WTC11 (cell line): ENCODE measurements at regions not wholly inside any gene's neighbourhood (a gene's known extent, or its start where the extent isn't known, plus 50 kb on each side); places are given as distances from the start of the nearest gene placed in this dataset.

Experiments used
- ATAC-seq: fragments of 200-7000 bp; cut with Tn5 transposase; 2 replicates; pipeline ENCODE4 v1.10.0; 2021; ENCODE audit warnings: mild to moderate bottlenecking, moderate library complexity
- CTCF ChIA-PET: fragments of 300-600 bp; sonication (Branson Sonifier 250); formaldehyde crosslinking; loops from one replicate; lab custom pipeline; 2021; ENCODE audit warnings: antibody characterized with exemption; lab: Charles Lee
- POLR2A ChIA-PET: fragments of 350-600 bp; sonication (Branson Sonifier 250); formaldehyde crosslinking; loops from one replicate; lab custom pipeline; 2021; ENCODE audit warnings: antibody characterized with exemption; lab: Charles Lee
- DNase-seq: peaks from one replicate; pipeline ENCODE4 v3.0.0; 2021; ENCODE audit warnings: low spot score
- H3K27ac Mint-ChIP-seq: 2 replicates; pipeline ENCODE4 v1.8.0; 2021; ENCODE audit warnings: mixed read lengths
- H3K27me3 Mint-ChIP-seq: 2 replicates; pipeline ENCODE4 v1.8.0; 2021; ENCODE audit warnings: low read depth, mild to moderate bottlenecking, moderate library complexity, mixed read lengths
- H3K36me3 Mint-ChIP-seq: 2 replicates; pipeline ENCODE4 v1.8.0; 2021; ENCODE audit warnings: mixed read lengths
- H3K4me1 Mint-ChIP-seq: 2 replicates; pipeline ENCODE4 v1.8.0; 2022; ENCODE audit warnings: mixed read lengths
- H3K4me3 Mint-ChIP-seq: 2 replicates; pipeline ENCODE4 v1.8.0; 2021; ENCODE audit warnings: mild to moderate bottlenecking, moderate library complexity, mixed read lengths
- H3K9me3 Mint-ChIP-seq: 2 replicates; pipeline ENCODE4 v1.8.0; 2021; ENCODE audit warnings: mixed read lengths
- FOXK1 ChIP-seq: sonication (generic); formaldehyde crosslinking; IDR thresholded peaks from 2 replicates; pipeline ENCODE4 v1.8.0; 2022; ENCODE audit warnings: mild to moderate bottlenecking, moderate library complexity, missing genetic modification reagents
- NFATC4 ChIP-seq: fragments of 250-450 bp; sonication (Bioruptor Pico); IDR thresholded peaks from 2 replicates; pipeline ENCODE4 v1.9.0; 2021; ENCODE audit warnings: mild to moderate bottlenecking
- NR1H2 ChIP-seq: sonication (generic); formaldehyde crosslinking; IDR thresholded peaks from 2 replicates; pipeline ENCODE4 v1.9.0; 2021; ENCODE audit warnings: mild to moderate bottlenecking, moderate library complexity, missing genetic modification reagents
- NR3C1 ChIP-seq: sonication (generic); formaldehyde crosslinking; conservative IDR thresholded peaks from 2 replicates; pipeline ENCODE4 v1.8.1; 2023; ENCODE audit warnings: low read depth, mild to moderate bottlenecking, missing genetic modification reagents
- ZNF396 ChIP-seq: fragments of 250-450 bp; sonication (Bioruptor Pico); IDR thresholded peaks from 2 replicates; pipeline ENCODE4 v1.8.0; 2021; ENCODE audit warnings: mild to moderate bottlenecking, moderate library complexity, borderline replicate concordance
- TF ChIP-seq, protein P1 (sequence below): sonication (generic); formaldehyde crosslinking; IDR thresholded peaks from 2 replicates; pipeline ENCODE4 v1.8.1; 2023; ENCODE audit warnings: mild to moderate bottlenecking, moderate library complexity, missing genetic modification reagents
- TF ChIP-seq, protein P2 (sequence below): fragments of 200-600 bp; IDR thresholded peaks from 2 replicates; pipeline ENCODE4 v1.8.0; 2022; ENCODE audit warnings: antibody characterized with exemption
- TF ChIP-seq, protein P3 (sequence below): fragments of 250-450 bp; sonication (Bioruptor Pico); IDR thresholded peaks from 2 replicates; pipeline ENCODE4 v1.9.0; 2021; ENCODE audit warnings: moderate library complexity, mild to moderate bottlenecking, inconsistent platforms, borderline replicate concordance
- TF ChIP-seq, protein P4 (sequence below): sonication (generic); formaldehyde crosslinking; IDR thresholded peaks from 2 replicates; pipeline ENCODE4 v1.8.0; 2023; ENCODE audit warnings: missing genetic modification reagents, mild to moderate bottlenecking, borderline replicate concordance
- TF ChIP-seq, protein P5 (sequence below): sonication (generic); formaldehyde crosslinking; IDR thresholded peaks from 2 replicates; pipeline ENCODE4 v1.8.1; 2022; ENCODE audit warnings: missing genetic modification reagents, borderline replicate concordance

DNA sequence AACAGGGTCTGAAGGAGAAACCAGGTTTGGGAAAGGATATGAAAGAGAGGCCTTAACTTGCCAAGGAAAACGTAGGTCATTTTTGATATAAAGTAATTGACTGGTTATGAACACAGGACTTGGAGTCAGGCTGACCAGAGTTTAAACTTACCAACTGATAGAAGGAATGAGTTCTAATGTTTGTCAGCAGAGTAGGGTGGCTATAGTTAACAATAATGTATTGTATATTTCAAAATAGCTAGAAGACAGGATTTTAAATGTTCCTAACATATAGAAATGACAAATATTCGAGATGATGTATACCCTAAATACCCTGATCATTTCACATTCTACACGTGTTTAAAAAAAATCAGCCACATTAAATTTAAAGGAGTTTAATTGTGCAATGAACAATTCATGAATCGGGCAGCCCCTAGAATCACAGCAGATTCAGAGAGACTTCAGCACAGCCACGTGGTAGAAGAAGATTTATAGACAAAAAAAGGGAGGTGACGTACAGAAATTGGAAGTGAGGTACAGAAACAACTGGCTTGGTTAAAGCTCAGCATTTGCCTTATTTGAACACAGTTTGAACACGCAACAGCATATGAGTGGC is 52.5 kb upstream of the PLEKHG7 start:
- Mint-ChIP-seq H3K27me3 (no peaks in the 10 kb centered on the region), H3K27ac (peak overlapping the region; percentile 36; the same call in 1 of the 2 replicates), H3K36me3 (0 out of 2 replicates have a peak, but pooled peaks cover 2% of the 10 kb centered on the region), H3K9me3 (peaks cover 10% of the 10 kb centered on the region), H3K4me1 (peaks cover 31% of the 10 kb centered on the region), H3K4me3 (no peak overlapping the region)
- CTCF ChIA-PET = interaction anchor here (1.3 kb wide), 1 partner anchor 277 kb away, joined by 3 read pairs; no protein-coding TSS in a partner anchor
- POLR2A ChIA-PET = no interaction called here
- ATAC-seq (no peak), DNase-seq (no peak)
- TF ChIP-seq, protein P1, sequence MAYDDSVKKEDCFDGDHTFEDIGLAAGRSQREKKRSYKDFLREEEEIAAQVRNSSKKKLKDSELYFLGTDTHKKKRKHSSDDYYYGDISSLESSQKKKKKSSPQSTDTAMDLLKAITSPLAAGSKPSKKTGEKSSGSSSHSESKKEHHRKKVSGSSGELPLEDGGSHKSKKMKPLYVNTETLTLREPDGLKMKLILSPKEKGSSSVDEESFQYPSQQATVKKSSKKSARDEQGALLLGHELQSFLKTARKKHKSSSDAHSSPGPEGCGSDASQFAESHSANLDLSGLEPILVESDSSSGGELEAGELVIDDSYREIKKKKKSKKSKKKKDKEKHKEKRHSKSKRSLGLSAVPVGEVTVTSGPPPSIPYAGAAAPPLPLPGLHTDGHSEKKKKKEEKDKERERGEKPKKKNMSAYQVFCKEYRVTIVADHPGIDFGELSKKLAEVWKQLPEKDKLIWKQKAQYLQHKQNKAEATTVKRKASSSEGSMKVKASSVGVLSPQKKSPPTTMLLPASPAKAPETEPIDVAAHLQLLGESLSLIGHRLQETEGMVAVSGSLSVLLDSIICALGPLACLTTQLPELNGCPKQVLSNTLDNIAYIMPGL = no peak
- TF ChIP-seq, protein P2, sequence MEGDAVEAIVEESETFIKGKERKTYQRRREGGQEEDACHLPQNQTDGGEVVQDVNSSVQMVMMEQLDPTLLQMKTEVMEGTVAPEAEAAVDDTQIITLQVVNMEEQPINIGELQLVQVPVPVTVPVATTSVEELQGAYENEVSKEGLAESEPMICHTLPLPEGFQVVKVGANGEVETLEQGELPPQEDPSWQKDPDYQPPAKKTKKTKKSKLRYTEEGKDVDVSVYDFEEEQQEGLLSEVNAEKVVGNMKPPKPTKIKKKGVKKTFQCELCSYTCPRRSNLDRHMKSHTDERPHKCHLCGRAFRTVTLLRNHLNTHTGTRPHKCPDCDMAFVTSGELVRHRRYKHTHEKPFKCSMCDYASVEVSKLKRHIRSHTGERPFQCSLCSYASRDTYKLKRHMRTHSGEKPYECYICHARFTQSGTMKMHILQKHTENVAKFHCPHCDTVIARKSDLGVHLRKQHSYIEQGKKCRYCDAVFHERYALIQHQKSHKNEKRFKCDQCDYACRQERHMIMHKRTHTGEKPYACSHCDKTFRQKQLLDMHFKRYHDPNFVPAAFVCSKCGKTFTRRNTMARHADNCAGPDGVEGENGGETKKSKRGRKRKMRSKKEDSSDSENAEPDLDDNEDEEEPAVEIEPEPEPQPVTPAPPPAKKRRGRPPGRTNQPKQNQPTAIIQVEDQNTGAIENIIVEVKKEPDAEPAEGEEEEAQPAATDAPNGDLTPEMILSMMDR = no peak

DNA sequence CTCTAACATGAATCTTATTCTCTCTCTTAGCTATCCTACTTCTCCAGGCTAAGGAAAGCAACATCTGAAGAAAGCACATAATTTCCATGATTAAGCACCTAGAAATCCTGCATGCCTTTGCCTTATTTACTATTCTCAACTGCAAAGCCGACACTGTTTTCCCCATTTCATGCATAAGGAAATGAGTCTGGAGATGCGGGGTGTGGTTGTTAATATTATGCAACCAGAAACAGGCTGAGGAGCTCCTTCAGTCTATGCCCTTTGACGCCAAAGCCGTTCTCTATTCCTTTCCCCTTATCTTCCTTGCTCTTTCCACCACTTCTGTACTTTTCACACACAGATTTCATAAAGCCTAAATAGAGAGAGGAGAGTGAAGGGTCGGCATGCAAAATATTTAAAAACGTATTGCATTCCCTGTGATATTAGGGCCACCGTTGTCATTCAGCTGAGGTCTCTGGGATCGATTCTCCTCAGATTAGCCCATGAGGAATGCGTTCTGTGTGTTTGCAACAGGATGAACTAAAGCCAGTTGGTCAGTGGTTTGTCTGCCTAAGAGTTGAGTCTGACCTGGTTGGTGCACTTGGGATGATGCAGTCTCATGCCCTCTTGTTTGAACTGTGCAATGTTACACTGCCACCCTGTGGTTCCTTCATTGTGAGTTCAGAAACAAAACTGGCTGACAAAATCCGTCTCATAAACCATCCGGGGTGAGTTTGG is 53.1 kb upstream of the PLEKHG7 start:
- peak; percentile 98 for ATAC-seq
- Mint-ChIP-seq H3K4me1 (peaks cover 31% of the 10 kb centered on the region), H3K9me3 (peaks cover 10% of the 10 kb centered on the region), H3K27me3 (no peaks in the 10 kb centered on the region), H3K36me3 (0 out of 2 replicates have a peak, but pooled peaks cover 2% of the 10 kb centered on the region), H3K4me3 (no peak overlapping the region), H3K27ac (peak overlapping the region; percentile 36; the same call in 1 of the 2 replicates)
- DNase-seq = peak; percentile 50
- CTCF ChIA-PET = interaction anchor here (1.0 to 1.7 kb wide), 6 partner anchors 41 to 1268 kb away, joined by 3 to 19 read pairs (median 3); no protein-coding TSS in a partner anchor
- TF ChIP-seq, protein P3, sequence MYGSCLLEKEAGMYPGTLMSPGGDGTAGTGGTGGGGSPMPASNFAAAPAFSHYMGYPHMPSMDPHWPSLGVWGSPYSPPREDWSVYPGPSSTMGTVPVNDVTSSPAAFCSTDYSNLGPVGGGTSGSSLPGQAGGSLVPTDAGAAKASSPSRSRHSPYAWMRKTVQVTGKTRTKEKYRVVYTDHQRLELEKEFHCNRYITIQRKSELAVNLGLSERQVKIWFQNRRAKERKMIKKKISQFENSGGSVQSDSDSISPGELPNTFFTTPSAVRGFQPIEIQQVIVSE (CRISPR knock-in tag) = no peak
- TF ChIP-seq, protein P2 = peak; percentile 36; the same call in 1 of the 2 replicates
- POLR2A ChIA-PET = no interaction called here

DNA sequence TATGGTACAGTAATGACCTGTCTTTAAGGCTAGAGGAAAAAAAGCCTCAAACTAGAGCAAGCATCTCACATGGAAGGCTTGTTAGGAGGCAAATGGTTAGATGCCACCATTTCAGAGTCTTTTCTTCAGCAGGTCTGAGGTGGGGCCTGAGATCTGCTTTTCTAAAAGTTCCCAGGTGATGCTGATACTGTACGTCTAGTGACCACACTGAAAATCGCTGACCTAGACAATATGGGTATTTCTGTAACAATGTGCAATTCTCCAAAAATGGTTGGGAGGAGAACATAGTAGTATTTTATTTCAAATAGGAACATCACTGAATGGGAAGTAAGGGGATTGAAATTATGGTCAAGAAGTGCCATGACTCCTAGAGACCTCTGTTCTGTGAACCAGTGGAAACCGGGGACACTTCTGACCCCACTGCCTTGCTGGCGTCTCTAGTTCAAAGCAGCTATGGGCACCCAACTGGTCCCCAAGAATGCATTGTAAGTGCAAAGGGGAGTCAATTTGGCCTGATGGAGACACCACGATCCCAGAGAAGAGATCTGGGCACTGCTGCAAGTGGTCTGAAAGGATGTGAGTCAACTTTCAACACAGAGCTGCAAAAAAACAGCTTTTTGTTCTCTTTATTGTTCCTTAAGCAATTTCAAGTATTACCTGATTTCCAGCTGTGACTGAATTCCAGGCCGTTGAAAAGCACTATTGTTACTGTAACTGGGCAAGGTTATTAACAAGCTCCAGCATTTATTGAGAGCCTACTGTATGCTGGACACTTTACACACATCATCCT is 54.4 kb upstream of the PLEKHG7 start:
- CTCF ChIA-PET = interaction anchor here (0.8 to 1.7 kb wide), 7 partner anchors 39 to 1267 kb away, joined by 3 to 19 read pairs (median 3); no protein-coding TSS in a partner anchor
- H3K27ac Mint-ChIP-seq = 0 out of 2 replicates have a peak overlapping the region, but pooled peaks have one; percentile 35
- H3K4me1 Mint-ChIP-seq = peaks cover 31% of the 10 kb centered on the region
- no peak for DNase-seq
- H3K4me3 Mint-ChIP-seq = no peak overlapping the region
- peak; percentile 21 for ATAC-seq
- no peaks in the 10 kb centered on the region for H3K27me3 Mint-ChIP-seq
- H3K36me3 Mint-ChIP-seq = 0 out of 2 replicates have a peak, but pooled peaks cover 2% of the 10 kb centered on the region
- peaks cover 10% of the 10 kb centered on the region for H3K9me3 Mint-ChIP-seq
- POLR2A ChIA-PET = no interaction called here
- TF ChIP-seq NR3C1 (CRISPR knock-in tag) = no peak
- no peak for TF ChIP-seq ZNF396 (CRISPR knock-in tag)
- no peak for TF ChIP-seq NFATC4
- TF ChIP-seq, protein P4, sequence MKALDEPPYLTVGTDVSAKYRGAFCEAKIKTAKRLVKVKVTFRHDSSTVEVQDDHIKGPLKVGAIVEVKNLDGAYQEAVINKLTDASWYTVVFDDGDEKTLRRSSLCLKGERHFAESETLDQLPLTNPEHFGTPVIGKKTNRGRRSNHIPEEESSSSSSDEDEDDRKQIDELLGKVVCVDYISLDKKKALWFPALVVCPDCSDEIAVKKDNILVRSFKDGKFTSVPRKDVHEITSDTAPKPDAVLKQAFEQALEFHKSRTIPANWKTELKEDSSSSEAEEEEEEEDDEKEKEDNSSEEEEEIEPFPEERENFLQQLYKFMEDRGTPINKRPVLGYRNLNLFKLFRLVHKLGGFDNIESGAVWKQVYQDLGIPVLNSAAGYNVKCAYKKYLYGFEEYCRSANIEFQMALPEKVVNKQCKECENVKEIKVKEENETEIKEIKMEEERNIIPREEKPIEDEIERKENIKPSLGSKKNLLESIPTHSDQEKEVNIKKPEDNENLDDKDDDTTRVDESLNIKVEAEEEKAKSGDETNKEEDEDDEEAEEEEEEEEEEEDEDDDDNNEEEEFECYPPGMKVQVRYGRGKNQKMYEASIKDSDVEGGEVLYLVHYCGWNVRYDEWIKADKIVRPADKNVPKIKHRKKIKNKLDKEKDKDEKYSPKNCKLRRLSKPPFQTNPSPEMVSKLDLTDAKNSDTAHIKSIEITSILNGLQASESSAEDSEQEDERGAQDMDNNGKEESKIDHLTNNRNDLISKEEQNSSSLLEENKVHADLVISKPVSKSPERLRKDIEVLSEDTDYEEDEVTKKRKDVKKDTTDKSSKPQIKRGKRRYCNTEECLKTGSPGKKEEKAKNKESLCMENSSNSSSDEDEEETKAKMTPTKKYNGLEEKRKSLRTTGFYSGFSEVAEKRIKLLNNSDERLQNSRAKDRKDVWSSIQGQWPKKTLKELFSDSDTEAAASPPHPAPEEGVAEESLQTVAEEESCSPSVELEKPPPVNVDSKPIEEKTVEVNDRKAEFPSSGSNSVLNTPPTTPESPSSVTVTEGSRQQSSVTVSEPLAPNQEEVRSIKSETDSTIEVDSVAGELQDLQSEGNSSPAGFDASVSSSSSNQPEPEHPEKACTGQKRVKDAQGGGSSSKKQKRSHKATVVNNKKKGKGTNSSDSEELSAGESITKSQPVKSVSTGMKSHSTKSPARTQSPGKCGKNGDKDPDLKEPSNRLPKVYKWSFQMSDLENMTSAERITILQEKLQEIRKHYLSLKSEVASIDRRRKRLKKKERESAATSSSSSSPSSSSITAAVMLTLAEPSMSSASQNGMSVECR (CRISPR knock-in tag) = no peak
- TF ChIP-seq, protein P2 = no peak
- TF ChIP-seq FOXK1 (CRISPR knock-in tag) = no peak
- no peak for TF ChIP-seq NR1H2 (CRISPR knock-in tag)
- TF ChIP-seq, protein P5, sequence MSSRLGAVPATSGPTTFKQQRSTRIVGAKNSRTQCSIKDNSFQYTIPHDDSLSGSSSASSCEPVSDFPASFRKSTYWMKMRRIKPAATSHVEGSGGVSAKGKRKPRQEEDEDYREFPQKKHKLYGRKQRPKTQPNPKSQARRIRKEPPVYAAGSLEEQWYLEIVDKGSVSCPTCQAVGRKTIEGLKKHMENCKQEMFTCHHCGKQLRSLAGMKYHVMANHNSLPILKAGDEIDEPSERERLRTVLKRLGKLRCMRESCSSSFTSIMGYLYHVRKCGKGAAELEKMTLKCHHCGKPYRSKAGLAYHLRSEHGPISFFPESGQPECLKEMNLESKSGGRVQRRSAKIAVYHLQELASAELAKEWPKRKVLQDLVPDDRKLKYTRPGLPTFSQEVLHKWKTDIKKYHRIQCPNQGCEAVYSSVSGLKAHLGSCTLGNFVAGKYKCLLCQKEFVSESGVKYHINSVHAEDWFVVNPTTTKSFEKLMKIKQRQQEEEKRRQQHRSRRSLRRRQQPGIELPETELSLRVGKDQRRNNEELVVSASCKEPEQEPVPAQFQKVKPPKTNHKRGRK (CRISPR knock-in tag) = no peak
